Gastrocnemius medialis (tissue), 4 donors: ENCODE measurements at regions not wholly inside any gene's neighbourhood (a gene's known extent, or its start where the extent isn't known, plus 50 kb on each side); places are given as distances from the start of the nearest gene placed in this dataset.

Source experiments
- POLR2A ChIP-seq, 2 donors: fragments of 450-650 bp; IDR thresholded peaks; one replicate each; pipeline ENCODE4 v1.6.1; 2017; ENCODE audit warnings: antibody characterized with exemption in 2 of 2, mild to moderate bottlenecking in 2 of 2, moderate library complexity in 2 of 2
- TF ChIP-seq, protein P1 (sequence below), 5 experiments: fragments of 450-650 bp in 3 of 5; fragments of 200-600 bp in 2 of 5; sonication (generic) in 2 of 5; IDR thresholded peaks in 4 of 5; conservative IDR thresholded peaks in 1 of 5; 1 replicate in 4 of 5; 2 replicates in 1 of 5; pipeline ENCODE4 v1.5.1; 2016 to 2019; ENCODE audit warnings: antibody characterized with exemption in 5 of 5, mild to moderate bottlenecking in 3 of 5, moderate library complexity in 3 of 5

- TF ChIP-seq, protein P1, sequence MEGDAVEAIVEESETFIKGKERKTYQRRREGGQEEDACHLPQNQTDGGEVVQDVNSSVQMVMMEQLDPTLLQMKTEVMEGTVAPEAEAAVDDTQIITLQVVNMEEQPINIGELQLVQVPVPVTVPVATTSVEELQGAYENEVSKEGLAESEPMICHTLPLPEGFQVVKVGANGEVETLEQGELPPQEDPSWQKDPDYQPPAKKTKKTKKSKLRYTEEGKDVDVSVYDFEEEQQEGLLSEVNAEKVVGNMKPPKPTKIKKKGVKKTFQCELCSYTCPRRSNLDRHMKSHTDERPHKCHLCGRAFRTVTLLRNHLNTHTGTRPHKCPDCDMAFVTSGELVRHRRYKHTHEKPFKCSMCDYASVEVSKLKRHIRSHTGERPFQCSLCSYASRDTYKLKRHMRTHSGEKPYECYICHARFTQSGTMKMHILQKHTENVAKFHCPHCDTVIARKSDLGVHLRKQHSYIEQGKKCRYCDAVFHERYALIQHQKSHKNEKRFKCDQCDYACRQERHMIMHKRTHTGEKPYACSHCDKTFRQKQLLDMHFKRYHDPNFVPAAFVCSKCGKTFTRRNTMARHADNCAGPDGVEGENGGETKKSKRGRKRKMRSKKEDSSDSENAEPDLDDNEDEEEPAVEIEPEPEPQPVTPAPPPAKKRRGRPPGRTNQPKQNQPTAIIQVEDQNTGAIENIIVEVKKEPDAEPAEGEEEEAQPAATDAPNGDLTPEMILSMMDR (IDR thresholded peaks at IDR 0.05 in 4 of 5, conservative IDR thresholded peaks at IDR 0.05 in 1 of 5), result no peak
- no peak for TF ChIP-seq POLR2A (IDR thresholded peaks at IDR 0.05)
These were observed 304.2 kb downstream of the CYRIA start for GRCh38 chr2:16361261-16361995.
